PC-3 (cell line): ENCODE measurements at regions not wholly inside any gene's neighbourhood (a gene's known extent, or its start where the extent isn't known, plus 50 kb on each side); places are given as distances from the start of the nearest gene placed in this dataset.

Experiments
- ATAC-seq: fragments of 200-7000 bp; cut with Tn5 transposase; 2 replicates; pipeline ENCODE4 v1.9.1; 2020; ENCODE audit warnings: mild to moderate bottlenecking, moderate library complexity
- BruUV-seq: library from RNA; stranded (reverse); fragments of 400-500 nt; replicated peaks from 2 replicates; lab custom pipeline; 2021; lab: Mats Ljungman, UMichigan
- CTCF ChIA-PET: fragments of 300-600 bp; sonication (Branson Sonifier 250); formaldehyde crosslinking; loops from one replicate; lab custom pipeline; 2022; ENCODE audit warnings: antibody characterized with exemption; lab: Charles Lee
- POLR2A ChIA-PET: fragments of 300-600 bp; sonication (Branson Sonifier 250); formaldehyde crosslinking; loops from one replicate; lab custom pipeline; 2022; ENCODE audit warnings: antibody characterized with exemption; ENCODE audit not compliant: unreplicated experiment; lab: Charles Lee
- DNase-seq: peaks from one replicate; pipeline ENCODE4 v3.0.0-alpha.2; 2015
- H2AFZ ChIP-seq: fragments of 300-600 bp; sonication (generic); 2 replicates; pipeline ENCODE4 v1.6.0; 2016; ENCODE audit warnings: antibody characterized with exemption, low read length
- H3F3A ChIP-seq: fragments of 300-600 bp; sonication (generic); one replicate; pipeline ENCODE4 v1.6.0; 2017; ENCODE audit warnings: antibody characterized with exemption, low read length, control low read depth, mild to moderate bottlenecking; ENCODE audit not compliant: unreplicated experiment
- H3K27ac ChIP-seq: fragments of 300-600 bp; sonication (generic); 2 replicates; pipeline ENCODE4 v1.5.1; 2016; ENCODE audit warnings: mild to moderate bottlenecking, low read length
- H3K27me3 ChIP-seq: fragments of 300-600 bp; sonication (generic); 2 replicates; pipeline ENCODE4 v1.6.1; 2016; ENCODE audit warnings: low read length, mixed read lengths
- H3K36me3 ChIP-seq: fragments of 300-600 bp; sonication (generic); 2 replicates; pipeline ENCODE4 v1.6.1; 2016; ENCODE audit warnings: low read depth, mixed run types, low read length, mixed read lengths
- H3K4me1 ChIP-seq: fragments of 300-600 bp; sonication (generic); 2 replicates; pipeline ENCODE4 v1.5.1; 2016; ENCODE audit warnings: low read length; ENCODE audit not compliant: insufficient read depth
- H3K4me2 ChIP-seq: fragments of 300-600 bp; sonication (generic); 2 replicates; pipeline ENCODE4 v1.6.0; 2016; ENCODE audit warnings: low read length
- H3K4me3 ChIP-seq: fragments of 300-600 bp; sonication (generic); 2 replicates; pipeline ENCODE4 v1.5.1; 2016; ENCODE audit warnings: mild to moderate bottlenecking, low read length, mixed read lengths
- H3K79me2 ChIP-seq: fragments of 300-600 bp; sonication (generic); 2 replicates; pipeline ENCODE4 v1.6.1; 2017; ENCODE audit warnings: low read length, mixed read lengths
- H3K9ac ChIP-seq: fragments of 300-600 bp; sonication (generic); 2 replicates; pipeline ENCODE4 v1.6.0; 2016; ENCODE audit warnings: mild to moderate bottlenecking, low read length
- H3K9me2 ChIP-seq: fragments of 300-600 bp; sonication (generic); replicated peaks from 2 replicates; pipeline ENCODE4 v1.6.1; 2016; ENCODE audit warnings: mixed run types, low read length, mixed read lengths
- H3K9me3 ChIP-seq: fragments of 300-600 bp; sonication (generic); 2 replicates; pipeline ENCODE4 v1.6.1; 2016; ENCODE audit warnings: low read length, mixed read lengths
- H4K20me1 ChIP-seq: fragments of 300-600 bp; sonication (generic); 2 replicates; pipeline ENCODE4 v1.6.1; 2016; ENCODE audit warnings: low read length, mixed read lengths
- EZH2 ChIP-seq: fragments of 300-600 bp; sonication (generic); IDR thresholded peaks from one replicate; pipeline ENCODE4 v1.6.1; 2017; ENCODE audit warnings: antibody characterized with exemption, mild to moderate bottlenecking, low read length; ENCODE audit not compliant: unreplicated experiment
- EZH2phosphoT487 ChIP-seq: fragments of 300-600 bp; sonication (generic); IDR thresholded peaks from 2 replicates; pipeline ENCODE4 v1.6.1; 2018; ENCODE audit warnings: mild to moderate bottlenecking, antibody characterized with exemption, low read length, borderline replicate concordance
- intact Hi-C: fragments of 100-400 bp; cut with micrococcal nuclease; formaldehyde crosslinking; loops from 2 replicates; pipeline ENCODE4 v1.9.0; 2023
- TF ChIP-seq, protein P1 (sequence below): fragments of 300-600 bp; sonication (generic); conservative IDR thresholded peaks from 2 replicates; pipeline ENCODE4 v1.5.1; 2017; ENCODE audit warnings: antibody characterized with exemption, low read depth, mild to moderate bottlenecking, low read length

DNA sequence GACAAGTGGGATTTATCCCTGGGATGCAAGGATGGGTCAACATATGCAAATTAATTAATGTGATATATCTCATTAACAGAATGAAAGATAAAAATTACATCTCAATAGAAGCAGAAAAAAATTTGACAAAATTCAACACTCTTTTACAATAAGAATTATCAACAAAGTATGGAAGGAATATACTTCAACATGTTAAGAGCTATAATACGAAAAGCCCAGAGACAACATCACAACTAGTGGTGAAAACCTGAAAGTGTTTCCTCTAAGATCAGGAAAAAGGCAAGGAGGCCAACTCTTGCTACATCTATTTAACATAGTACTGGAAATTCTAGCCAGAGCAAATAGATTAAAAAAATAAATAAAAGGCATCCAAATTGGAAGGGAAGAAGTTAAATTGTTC lies 970.0 kb upstream of the POT1 start:
- CTCF ChIA-PET, result no interaction called here
- ATAC-seq (no peak), DNase-seq (no peak)
- no peaks in the 10 kb centered on the region for H3K27me3 ChIP-seq
- no peaks in the 10 kb centered on the region for H3K9me2 ChIP-seq
- no peak overlapping the region for H2AFZ ChIP-seq
- no TSS peak for BruUV-seq
- POLR2A ChIA-PET, result no interaction called here
- no peaks in the 10 kb centered on the region for H3K79me2 ChIP-seq
- no peaks in the 10 kb centered on the region for H4K20me1 ChIP-seq
- no peak overlapping the region for H3K27ac ChIP-seq
- peaks cover 2% of the 10 kb centered on the region; the same call in 1 of the 2 replicates for H3K9me3 ChIP-seq
- H3K4me2 ChIP-seq, result no peak overlapping the region
- no peaks in the 10 kb centered on the region for H3K4me1 ChIP-seq
- H3F3A ChIP-seq, result no peaks in the 10 kb centered on the region
- no peak overlapping the region for H3K9ac ChIP-seq
- no peaks in the 10 kb centered on the region for H3K36me3 ChIP-seq
- TF ChIP-seq EZH2 (no peak), EZH2phosphoT487 (no peak)
- TF ChIP-seq, protein P1, sequence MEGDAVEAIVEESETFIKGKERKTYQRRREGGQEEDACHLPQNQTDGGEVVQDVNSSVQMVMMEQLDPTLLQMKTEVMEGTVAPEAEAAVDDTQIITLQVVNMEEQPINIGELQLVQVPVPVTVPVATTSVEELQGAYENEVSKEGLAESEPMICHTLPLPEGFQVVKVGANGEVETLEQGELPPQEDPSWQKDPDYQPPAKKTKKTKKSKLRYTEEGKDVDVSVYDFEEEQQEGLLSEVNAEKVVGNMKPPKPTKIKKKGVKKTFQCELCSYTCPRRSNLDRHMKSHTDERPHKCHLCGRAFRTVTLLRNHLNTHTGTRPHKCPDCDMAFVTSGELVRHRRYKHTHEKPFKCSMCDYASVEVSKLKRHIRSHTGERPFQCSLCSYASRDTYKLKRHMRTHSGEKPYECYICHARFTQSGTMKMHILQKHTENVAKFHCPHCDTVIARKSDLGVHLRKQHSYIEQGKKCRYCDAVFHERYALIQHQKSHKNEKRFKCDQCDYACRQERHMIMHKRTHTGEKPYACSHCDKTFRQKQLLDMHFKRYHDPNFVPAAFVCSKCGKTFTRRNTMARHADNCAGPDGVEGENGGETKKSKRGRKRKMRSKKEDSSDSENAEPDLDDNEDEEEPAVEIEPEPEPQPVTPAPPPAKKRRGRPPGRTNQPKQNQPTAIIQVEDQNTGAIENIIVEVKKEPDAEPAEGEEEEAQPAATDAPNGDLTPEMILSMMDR, result no peak
- no peak overlapping the region for H3K4me3 ChIP-seq
- intact Hi-C loops, result no loop called here

DNA sequence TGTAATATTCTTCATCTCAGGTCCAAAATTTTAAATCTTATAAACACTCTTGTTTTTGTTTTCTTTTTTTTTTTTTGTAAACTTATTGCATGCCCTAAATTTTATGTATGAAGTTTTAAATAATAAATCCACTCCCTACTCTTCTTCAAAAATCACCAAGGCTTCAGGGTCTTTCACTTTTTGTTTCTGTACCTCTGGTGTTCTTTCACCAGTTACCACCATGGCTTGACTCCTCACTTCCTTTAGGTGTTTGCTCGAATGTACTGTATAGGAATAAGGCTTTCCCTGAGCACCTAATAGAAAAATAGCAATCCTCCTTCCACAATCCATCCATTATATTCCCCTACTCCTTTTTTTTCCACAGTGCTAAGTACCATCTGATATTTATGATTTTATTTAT lies 962.8 kb upstream of the POT1 start:
- intact Hi-C loops, result no loop called here

DNA sequence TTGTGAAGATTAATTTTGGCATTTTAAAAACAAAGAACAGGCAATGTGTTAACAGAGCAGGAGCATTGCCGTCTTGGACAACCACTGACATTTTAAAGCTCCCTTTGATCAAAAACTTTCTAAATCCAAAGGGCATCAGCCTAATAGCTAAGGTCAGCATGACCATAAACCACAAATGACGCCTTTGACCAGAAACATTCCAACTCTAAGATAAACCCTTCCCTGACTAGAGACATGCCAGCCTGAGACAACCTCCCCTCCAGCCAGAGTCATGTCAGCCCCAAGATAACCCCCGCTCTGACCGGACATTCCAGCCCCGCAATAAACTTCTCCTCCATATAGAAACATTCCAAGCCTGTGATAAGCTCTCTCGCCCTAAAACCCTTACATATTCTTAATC lies 949.4 kb upstream of the POT1 start:
- H3K27ac ChIP-seq, result no peak overlapping the region
- H4K20me1 ChIP-seq, result no peaks in the 10 kb centered on the region
- POLR2A ChIA-PET, result no interaction called here
- H3K9me3 ChIP-seq, result peaks cover 6% of the 10 kb centered on the region; the same call in 1 of the 2 replicates
- DNase-seq (no peak), ATAC-seq (no peak)
- CTCF ChIA-PET, result no interaction called here
- no peak overlapping the region for H3K9ac ChIP-seq
- H3K4me3 ChIP-seq, result no peak overlapping the region
- TF ChIP-seq, protein P1, result no peak
- no peak for TF ChIP-seq EZH2
- no peak for TF ChIP-seq EZH2phosphoT487
- H3K79me2 ChIP-seq, result no peaks in the 10 kb centered on the region
- no TSS peak for BruUV-seq
- no peaks in the 10 kb centered on the region for H3K9me2 ChIP-seq
- H3K27me3 ChIP-seq, result no peaks in the 10 kb centered on the region
- H3K36me3 ChIP-seq, result no peaks in the 10 kb centered on the region
- no peaks in the 10 kb centered on the region for H3F3A ChIP-seq
- no peak overlapping the region for H3K4me2 ChIP-seq
- no peak overlapping the region for H2AFZ ChIP-seq
- intact Hi-C loops, result no loop called here
- H3K4me1 ChIP-seq, result no peaks in the 10 kb centered on the region

More for the DNA sequence above, 962.8 kb upstream of the POT1 start:
- DNase-seq (no peak), ATAC-seq (no peak)
- Histone ChIP-seq H2AFZ (no peak overlapping the region), H3F3A (no peaks in the 10 kb centered on the region), H4K20me1 (no peaks in the 10 kb centered on the region), H3K27me3 (no peaks in the 10 kb centered on the region), H3K9ac (no peak overlapping the region), H3K4me1 (no peaks in the 10 kb centered on the region), H3K4me2 (no peak overlapping the region), H3K9me3 (peaks cover 5% of the 10 kb centered on the region; the same call in 1 of the 2 replicates), H3K4me3 (no peak overlapping the region), H3K36me3 (no peaks in the 10 kb centered on the region), H3K79me2 (no peaks in the 10 kb centered on the region), H3K9me2 (no peaks in the 10 kb centered on the region), H3K27ac (no peak overlapping the region)
- ChIA-PET POLR2A (no interaction called here), CTCF (no interaction called here)
- TF ChIP-seq, protein P1, result no peak
- TF ChIP-seq EZH2 (no peak), EZH2phosphoT487 (no peak)
- no TSS peak for BruUV-seq
